Breast epithelium (tissue), 3 donors: ENCODE measurements at regions not wholly inside any gene's neighbourhood (a gene's known extent, or its start where the extent isn't known, plus 50 kb on each side); places are given as distances from the start of the nearest gene placed in this dataset.

Experiments used
- CTCF ChIP-seq, 3 donors: fragments of 450-650 bp; IDR thresholded peaks; one replicate each; pipeline ENCODE4 v1.5.1; 2016 to 2017; ENCODE audit warnings: antibody characterized with exemption in 3 of 3, mild to moderate bottlenecking in 3 of 3, moderate library complexity in 3 of 3
- POLR2A ChIP-seq: fragments of 450-650 bp; IDR thresholded peaks from one replicate; pipeline ENCODE4 v1.6.1; 2016; ENCODE audit warnings: antibody characterized with exemption, mild to moderate bottlenecking, moderate library complexity
- POLR2AphosphoS5 ChIP-seq, 3 donors: sonication (generic); formaldehyde crosslinking; IDR thresholded peaks; one replicate each; pipeline ENCODE4 v1.6.1; 2017; ENCODE audit warnings: antibody characterized with exemption in 3 of 3

GRCh38 chr12:67751381-67751928 lies 102.9 kb downstream of the DYRK2 start:
- TF ChIP-seq POLR2A, result no peak
- TF ChIP-seq CTCF (IDR thresholded peaks at IDR 0.05), result no peak
- no peak for TF ChIP-seq POLR2AphosphoS5 (IDR thresholded peaks at IDR 0.05)
